Motor neuron (in vitro differentiated cells): ENCODE measurements at regions not wholly inside any gene's neighbourhood (a gene's known extent, or its start where the extent isn't known, plus 50 kb on each side); places are given as distances from the start of the nearest gene placed in this dataset.

Experiments used
- ATAC-seq, 8 experiments: fragments of 200-7000 bp; cut with Tn5 transposase; replicated peaks in 6 of 8; 2 replicates each; pipeline ENCODE4 v1.8.0; 2021; ENCODE audit warnings: mild to moderate bottlenecking in 8 of 8, moderate library complexity in 8 of 8
- H3K27ac ChIP-seq, 2 donors: fragments of 250-450 bp; sonication (Bioruptor Pico); 2 replicates each; pipeline ENCODE4 v1.9.0; 2021; ENCODE audit warnings: antibody characterized with exemption in 2 of 2, mild to moderate bottlenecking in 2 of 2, moderate library complexity in 1 of 2
- H3K4me1 ChIP-seq, 2 donors: fragments of 250-450 bp; sonication (Bioruptor Pico); replicated peaks in 1 of 2; 2 replicates each; pipeline ENCODE4 v1.6.1; 2021; ENCODE audit warnings: antibody characterized with exemption in 2 of 2, mild to moderate bottlenecking in 2 of 2, moderate library complexity in 1 of 2
- H3K4me3 ChIP-seq, 5 donors: fragments of 250-450 bp; sonication (Bioruptor Pico); 2 replicates each; pipeline ENCODE4 v1.9.0; 2021; ENCODE audit warnings: antibody characterized with exemption in 5 of 5, mild to moderate bottlenecking in 5 of 5, moderate library complexity in 4 of 5
- WGBS, 10 experiments: fragments of 450-650 bp; shearing (Covaris generic); methylation state at CpG; one replicate each; pipeline ENCODE4 v1.0.0; 2022; 5-methylcytosine and 5-hydroxymethylcytosine counted together
- in situ Hi-C, 9 experiments: fragments of 400-800 bp; cut with MboI; loops; one replicate each; pipeline ENCODE4 v1.15.0; 2021; ENCODE audit warnings: low sequenced_read_pairs in 9 of 9, low pct_unique_long_range_greater_than_20kb in 2 of 9; ENCODE audit not compliant: unreplicated experiment in 9 of 9

DNA sequence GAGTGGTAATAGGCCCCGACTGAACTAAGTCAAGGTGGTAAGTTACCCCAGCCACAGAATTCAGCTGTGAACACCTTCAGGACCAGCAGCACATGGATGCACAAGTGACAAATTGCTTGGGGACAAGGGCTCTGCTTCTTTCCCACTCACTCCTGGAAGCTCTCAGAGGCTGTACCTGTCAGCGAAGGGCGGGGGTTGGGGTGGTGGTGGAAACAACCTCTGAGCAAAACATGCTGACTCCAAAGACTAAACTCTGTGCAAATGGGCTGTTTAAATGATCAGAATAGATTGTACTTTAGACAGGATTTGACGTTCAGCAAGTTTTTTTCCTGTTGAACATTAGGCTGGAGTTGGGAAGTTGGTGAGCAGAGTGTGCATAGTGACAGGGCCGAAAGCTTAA lies 544.5 kb upstream of the ZNF608 start:
- H3K4me3 ChIP-seq: no peak overlapping the region
- in situ Hi-C loops: no loop called here
- H3K4me1 ChIP-seq: peaks cover 3 to 33% of the 10 kb centered on the region in 2 donors
- H3K27ac ChIP-seq: no peak overlapping the region
- no peak for ATAC-seq
- 90 to 100% (median 100%) methylated on average over 1 to 4 of the region's 5 CpGs; no CpG with 5 or more reads in 2 of the 10 experiments for WGBS, 10 experiments

DNA sequence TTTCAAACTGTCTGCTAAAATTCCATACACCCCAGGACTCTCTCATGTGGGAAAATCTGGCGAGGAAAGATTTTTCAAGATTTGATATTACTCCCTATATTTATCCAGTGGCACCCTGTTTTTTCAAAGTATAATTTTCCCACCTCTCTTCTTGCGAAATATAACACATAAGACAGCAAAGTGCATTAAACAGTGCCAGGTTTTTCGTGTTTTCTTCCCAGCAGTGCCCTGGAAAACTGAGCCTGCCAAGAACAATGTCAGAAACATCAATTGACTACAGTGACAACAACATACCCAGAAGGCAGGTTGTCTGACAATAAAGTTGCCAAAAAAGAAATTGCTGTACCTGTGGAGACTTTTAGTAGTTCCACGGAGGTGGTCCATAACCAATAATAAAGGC lies 545.0 kb upstream of the ZNF608 start:
- ATAC-seq: no peak
- no peak overlapping the region for H3K27ac ChIP-seq
- in situ Hi-C loops: no loop called here
- 66 to 95% (median 86%) methylated on average over 1 to 4 of the region's 4 CpGs; no CpG with 5 or more reads in 1 of the 10 experiments for WGBS, 10 experiments
- no peak overlapping the region for H3K4me3 ChIP-seq
- H3K4me1 ChIP-seq: peaks cover 3 to 28% of the 10 kb centered on the region in 2 donors

DNA sequence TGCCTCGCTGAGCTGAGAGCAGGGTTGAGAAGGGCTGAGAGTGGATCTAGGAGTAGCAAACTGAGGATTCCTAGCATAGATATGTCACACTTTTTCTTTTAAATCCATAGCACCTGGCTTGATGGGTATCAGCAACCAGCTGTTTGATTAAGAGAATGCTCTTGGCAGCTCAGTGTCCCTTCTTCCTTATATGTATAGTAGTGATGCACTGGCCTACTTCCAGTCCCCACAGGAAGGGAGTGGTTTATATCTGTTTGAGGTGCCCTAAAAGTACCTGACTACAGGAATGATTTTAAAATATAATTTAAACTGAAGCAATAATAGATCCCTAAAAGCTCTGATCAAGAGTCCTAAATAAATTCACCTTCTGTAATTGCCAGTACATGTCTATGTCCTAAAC lies 546.8 kb upstream of the ZNF608 start:
- WGBS, 10 experiments: 60 to 100% (median 92%) methylated on average over 1 of the region's 1 CpG; no CpG with 5 or more reads in 6 of the 10 experiments
- peaks cover 9 to 31% of the 10 kb centered on the region in 2 donors for H3K4me1 ChIP-seq
- no peak overlapping the region for H3K4me3 ChIP-seq
- in situ Hi-C loops: no loop called here
- no peak for ATAC-seq
- H3K27ac ChIP-seq: peak overlapping the region in 1 of 2 donors; percentile 35

DNA sequence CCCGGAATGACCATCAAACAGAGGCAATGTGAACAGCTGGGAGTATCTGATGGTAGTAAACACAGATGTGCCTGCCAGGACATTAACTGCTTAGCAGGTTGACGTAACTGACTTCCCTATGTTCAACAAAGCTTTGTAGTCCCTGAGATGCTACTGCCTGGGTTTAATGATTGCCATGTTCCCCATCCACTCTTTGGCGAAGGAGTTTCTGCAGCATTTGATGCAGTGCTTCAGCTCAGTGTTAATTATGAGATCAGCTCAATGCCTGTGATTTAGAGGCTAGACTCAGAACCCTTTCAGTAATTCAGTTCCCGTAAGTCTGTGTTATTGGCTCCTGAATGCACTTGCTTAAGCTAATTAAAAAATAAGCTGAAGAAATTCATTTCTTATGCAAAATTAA lies 547.3 kb upstream of the ZNF608 start:
- in situ Hi-C loops: no loop called here
- Histone ChIP-seq H3K27ac (peak overlapping the region in 1 of 2 donors; percentile 35), H3K4me1 (peaks cover 14 to 36% of the 10 kb centered on the region in 2 donors), H3K4me3 (no peak overlapping the region)
- 45 to 100% (median 76%) methylated on average over 1 to 4 of the region's 4 CpGs for WGBS, 10 experiments
- peak in 5 of 8 experiments; percentile 83 to 93 (median 92) for ATAC-seq

DNA sequence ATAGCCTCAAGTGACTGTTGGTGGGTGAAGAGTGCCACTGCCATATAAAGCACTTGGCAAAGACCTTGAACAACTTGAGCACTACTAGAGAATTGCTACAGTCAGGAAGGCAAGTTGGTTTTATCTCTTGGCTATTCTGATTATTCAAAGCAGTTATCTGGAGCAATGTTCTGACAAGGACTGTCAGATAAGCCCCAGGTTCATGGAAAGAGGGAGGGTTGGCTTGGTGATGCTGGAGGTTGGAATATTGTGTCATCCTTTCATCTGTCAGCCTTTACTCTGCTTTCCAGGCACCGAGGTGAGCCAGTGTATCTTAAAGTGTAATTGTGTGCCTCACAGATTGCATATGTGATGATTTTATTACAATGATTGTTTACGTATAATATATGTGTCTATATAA lies 548.4 kb upstream of the ZNF608 start:
- WGBS, 10 experiments: 71 to 100% (median 98%) methylated on average over 1 to 2 of the region's 2 CpGs; no CpG with 5 or more reads in 2 of the 10 experiments
- Histone ChIP-seq H3K4me3 (no peak overlapping the region), H3K27ac (no peak overlapping the region), H3K4me1 (peaks cover 25 to 47% of the 10 kb centered on the region in 2 donors)
- no peak for ATAC-seq
- in situ Hi-C loops: no loop called here

DNA sequence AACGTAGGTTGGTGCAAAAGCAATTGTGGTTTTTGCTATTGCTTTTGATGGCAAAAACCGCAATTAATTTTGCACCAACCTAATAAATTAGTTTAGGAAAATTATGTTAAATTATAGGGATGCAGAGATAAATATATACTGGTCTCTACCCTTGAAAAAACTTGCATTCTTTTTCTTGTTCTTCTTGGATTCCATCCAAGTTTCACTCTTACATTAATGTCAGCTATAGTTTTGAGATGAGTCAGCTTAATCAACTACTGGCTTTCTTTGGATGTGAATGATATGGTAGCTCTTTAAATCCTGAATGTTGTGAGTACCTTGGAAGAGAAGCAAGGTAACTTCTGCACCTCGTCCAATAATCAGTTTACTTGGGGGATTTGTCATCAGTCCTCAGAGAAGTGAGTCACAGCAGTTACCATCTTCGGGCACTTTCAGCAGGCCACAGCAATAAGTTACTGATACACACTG lies 549.0 kb upstream of the ZNF608 start:
- no peak overlapping the region for H3K4me3 ChIP-seq
- H3K27ac ChIP-seq: no peak overlapping the region
- no peak for ATAC-seq
- H3K4me1 ChIP-seq: peaks cover 26 to 53% of the 10 kb centered on the region in 2 donors
- in situ Hi-C loops: no loop called here
- 50 to 100% (median 89%) methylated on average over 2 to 4 of the region's 4 CpGs for WGBS, 10 experiments

DNA sequence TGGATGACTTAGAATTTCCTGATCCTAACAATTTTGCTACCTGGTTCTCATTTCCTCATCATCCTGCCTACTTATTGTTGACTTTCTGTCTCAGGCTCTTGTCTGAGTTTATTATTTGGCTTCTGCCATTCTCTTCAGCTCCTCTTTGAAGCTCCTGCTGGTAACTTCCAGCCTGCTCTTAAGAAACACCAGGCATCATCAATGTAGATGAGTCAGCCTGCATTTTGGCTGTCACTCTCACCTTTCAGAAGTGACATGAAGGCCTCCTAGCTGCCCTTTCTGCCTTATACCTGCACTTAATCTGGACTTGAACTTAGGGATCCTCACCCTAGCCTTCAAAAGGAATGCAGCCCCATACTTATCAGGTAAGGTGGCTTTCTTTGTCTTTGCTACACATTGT lies 551.8 kb upstream of the ZNF608 start:
- peaks cover 30 to 62% of the 10 kb centered on the region in 2 donors for H3K4me1 ChIP-seq
- no peak overlapping the region for H3K4me3 ChIP-seq
- no peak overlapping the region for H3K27ac ChIP-seq
- in situ Hi-C loops: no loop called here
- peak in 1 of 8 experiments; percentile 4 for ATAC-seq

DNA sequence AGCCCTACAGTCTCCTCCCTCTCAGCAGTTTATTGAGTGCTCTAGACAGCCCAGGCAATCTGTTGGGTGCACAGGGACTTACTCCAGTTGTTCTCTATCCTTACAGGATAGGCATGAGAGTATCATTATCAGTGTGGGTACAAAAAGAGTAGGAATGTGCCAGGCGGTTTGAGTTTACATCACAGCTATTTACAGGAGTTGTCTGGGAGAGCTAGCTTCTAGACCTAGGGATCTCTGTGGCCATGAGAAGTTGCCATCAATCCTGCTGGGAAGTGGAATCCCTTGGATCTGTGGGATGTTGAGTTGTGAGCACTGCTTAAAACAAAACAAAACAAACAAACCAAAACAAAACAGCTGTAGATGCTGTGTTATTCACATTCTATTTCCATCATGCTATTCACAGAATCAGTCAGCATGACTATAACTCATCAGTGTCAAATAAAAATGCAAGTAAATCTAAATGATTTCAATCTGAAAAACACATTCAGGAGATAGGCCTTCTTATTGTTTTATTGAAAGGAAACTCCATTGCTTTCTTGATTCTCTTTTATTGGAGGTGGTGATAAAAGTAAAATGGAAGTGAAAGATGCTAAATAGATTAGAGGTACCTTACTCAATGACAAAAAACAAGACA lies 552.4 kb upstream of the ZNF608 start:
- whole genome bisulfite sequencing, 10 experiments: 50 to 75% (median 60%) methylated on average over 1 of the region's 1 CpG; no CpG with 5 or more reads in 5 of the 10 experiments
- ATAC-seq: peak in 7 of 8 experiments; percentile 7 to 53 (median 40)
- no peak overlapping the region for H3K27ac ChIP-seq
- in situ Hi-C loops: no loop called here
- no peak overlapping the region for H3K4me3 ChIP-seq
- peaks cover 30 to 56% of the 10 kb centered on the region in 2 donors for H3K4me1 ChIP-seq

DNA sequence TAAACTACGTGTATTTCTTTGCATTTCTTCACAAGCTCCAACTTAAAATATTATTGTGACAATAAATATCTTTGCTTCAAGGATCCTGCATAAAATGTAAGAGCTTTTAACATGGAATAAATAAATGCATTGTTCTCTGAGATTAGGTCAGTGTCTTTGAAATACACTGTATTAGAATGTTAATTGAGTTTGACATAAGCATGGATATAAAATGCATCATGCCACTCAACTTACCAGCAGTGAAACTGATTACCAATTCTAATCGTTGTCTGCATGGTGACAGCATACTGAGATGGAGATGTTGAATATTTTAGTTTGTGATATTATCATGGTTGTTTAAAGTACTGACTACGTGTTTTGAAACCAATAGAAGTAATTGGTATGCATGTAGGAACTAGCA lies 555.3 kb upstream of the ZNF608 start:
- Histone ChIP-seq H3K4me3 (no peak overlapping the region), H3K27ac (no peak overlapping the region), H3K4me1 (peaks cover 27 to 41% of the 10 kb centered on the region in 2 donors)
- in situ Hi-C loops: no loop called here
- WGBS, 10 experiments: 0 to 72% (median 18%) methylated on average over 1 to 3 of the region's 3 CpGs
- peak; percentile 77 to 92 (median 86) for ATAC-seq

DNA sequence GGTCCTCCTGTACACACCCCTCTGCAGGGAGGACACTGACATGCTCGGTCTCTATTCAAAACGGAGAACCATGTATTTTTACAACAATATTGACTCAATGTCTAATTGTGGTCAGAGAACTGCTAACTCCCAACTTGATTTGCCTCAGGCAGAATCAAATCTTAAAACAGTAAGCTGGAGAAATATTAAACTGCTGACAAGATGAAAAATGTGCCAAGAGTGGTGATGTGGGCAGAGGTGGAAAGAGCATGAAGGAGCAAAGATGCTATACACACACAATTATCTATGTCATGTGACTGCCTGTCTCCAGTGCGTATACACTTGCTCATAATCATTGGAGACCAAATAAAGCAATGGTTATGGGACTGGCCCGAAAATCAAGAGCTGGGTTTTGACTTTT lies 556.1 kb upstream of the ZNF608 start:
- Histone ChIP-seq H3K4me1 (peaks cover 26 to 41% of the 10 kb centered on the region in 2 donors), H3K27ac (no peak overlapping the region), H3K4me3 (no peak overlapping the region)
- in situ Hi-C loops: no loop called here
- WGBS, 10 experiments: 25 to 100% (median 92%) methylated on average over 1 to 4 of the region's 4 CpGs; no CpG with 5 or more reads in 1 of the 10 experiments
- ATAC-seq: peak in 3 of 8 experiments; percentile 10 to 54 (median 40)

DNA sequence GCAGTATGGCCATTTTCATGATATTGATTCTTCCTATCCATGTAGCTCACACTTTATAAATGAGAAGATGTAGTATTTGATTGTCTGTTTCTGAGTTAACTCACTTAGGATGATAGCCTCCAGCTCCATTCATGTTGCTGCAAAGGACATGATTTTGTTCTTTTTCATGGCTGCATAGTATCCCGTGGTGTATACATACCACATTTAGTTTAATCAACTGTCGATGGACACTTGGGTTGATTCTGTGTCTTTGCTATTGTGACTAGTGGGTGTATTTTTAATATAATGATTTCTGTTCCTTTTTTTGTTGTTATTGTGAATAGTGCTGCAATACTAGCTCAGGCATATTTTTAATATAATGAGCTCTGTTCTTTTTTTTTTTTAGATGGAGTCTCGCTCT lies 560.3 kb upstream of the ZNF608 start:
- Histone ChIP-seq H3K4me3 (no peak overlapping the region), H3K27ac (no peak overlapping the region), H3K4me1 (peaks cover 2 to 8% of the 10 kb centered on the region in 2 donors)
- no peak for ATAC-seq
- WGBS, 10 experiments: 72 to 100% (median 98%) methylated on average over 1 to 3 of the region's 3 CpGs; no CpG with 5 or more reads in 2 of the 10 experiments
- in situ Hi-C loops: no loop called here

DNA sequence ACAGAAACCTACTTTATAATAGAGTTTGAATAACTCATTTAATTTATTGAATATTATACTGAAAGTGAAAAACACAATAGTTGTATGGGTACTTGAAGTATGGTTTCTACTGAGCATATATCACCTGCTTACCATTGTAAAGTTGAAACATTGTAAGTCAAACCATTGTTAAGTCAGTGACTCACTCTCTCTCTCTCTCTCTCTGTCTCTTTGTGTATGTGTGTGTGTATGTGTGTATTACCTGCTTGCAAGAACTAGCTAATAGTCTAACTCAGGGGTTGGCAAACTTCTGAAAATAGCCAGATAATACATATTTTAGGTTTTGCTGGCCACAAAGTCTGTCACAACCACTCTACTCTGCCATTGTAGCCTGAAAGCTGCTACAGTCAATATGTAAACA lies 564.3 kb upstream of the ZNF608 start:
- Histone ChIP-seq H3K4me3 (no peak overlapping the region), H3K27ac (no peak overlapping the region), H3K4me1 (peaks cover 6 to 9% of the 10 kb centered on the region in 2 donors)
- ATAC-seq: no peak
- in situ Hi-C loops: no loop called here

DNA sequence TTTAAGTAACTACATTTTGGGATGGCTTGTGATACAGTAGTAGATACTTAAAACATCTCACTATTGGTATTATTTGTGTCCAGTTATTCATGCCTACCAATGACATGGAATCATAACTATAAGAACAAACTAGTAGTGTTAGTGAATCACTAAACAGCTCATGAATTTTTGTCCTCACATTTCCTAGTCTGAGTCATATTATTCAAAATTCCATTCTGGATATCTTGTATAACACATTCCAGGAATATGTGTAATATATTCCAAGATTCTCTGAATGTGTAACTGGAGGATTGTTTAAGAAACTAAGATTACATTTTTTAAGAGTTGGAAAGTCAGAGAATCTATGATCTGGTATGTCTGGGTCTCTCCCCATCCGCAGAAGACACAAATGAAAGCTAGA lies 565.3 kb upstream of the ZNF608 start:
- H3K4me1 ChIP-seq: peaks cover 14 to 19% of the 10 kb centered on the region in 2 donors
- 0 to 100% (median 96%) methylated on average over 1 of the region's 1 CpG for WGBS, 10 experiments
- ATAC-seq: peak in 3 of 8 experiments; percentile 80 to 91 (median 84)
- in situ Hi-C loops: no loop called here
- H3K27ac ChIP-seq: no peak overlapping the region
- no peak overlapping the region for H3K4me3 ChIP-seq

DNA sequence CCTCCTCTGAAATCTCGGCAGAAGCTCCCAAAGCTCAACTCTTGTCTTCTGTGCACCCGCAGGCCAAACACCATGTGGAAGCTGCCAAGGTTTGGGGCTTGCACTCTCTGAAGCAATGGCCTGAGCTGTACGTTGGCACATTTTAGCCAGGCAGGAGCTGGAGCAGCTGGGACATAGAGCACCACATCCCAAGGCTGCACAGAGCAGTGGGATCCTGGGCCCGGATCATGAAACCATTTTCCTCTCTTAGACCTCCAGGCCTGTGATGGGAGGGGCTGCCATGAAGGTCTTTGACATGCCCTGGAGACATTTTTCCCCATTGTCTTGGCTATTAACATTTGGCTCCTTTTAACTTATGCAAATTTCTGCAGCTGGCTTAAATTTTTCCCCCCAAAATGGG lies 567.1 kb upstream of the ZNF608 start:
- no peak for ATAC-seq

More for the DNA sequence above, 567.1 kb upstream of the ZNF608 start:
- in situ Hi-C loops: no loop called here
- H3K27ac ChIP-seq: no peak overlapping the region
- H3K4me1 ChIP-seq: peaks cover 17 to 36% of the 10 kb centered on the region in 2 donors
- 59 to 100% (median 100%) methylated on average over 1 to 2 of the region's 4 CpGs; no CpG with 5 or more reads in 4 of the 10 experiments for WGBS, 10 experiments
- no peak overlapping the region for H3K4me3 ChIP-seq
